ENCODE measurements at regions not wholly inside any gene's neighbourhood (a gene's known extent, or its start where the extent isn't known, plus 50 kb on each side); places are given as distances from the start of the nearest gene placed in this dataset.

DNA sequence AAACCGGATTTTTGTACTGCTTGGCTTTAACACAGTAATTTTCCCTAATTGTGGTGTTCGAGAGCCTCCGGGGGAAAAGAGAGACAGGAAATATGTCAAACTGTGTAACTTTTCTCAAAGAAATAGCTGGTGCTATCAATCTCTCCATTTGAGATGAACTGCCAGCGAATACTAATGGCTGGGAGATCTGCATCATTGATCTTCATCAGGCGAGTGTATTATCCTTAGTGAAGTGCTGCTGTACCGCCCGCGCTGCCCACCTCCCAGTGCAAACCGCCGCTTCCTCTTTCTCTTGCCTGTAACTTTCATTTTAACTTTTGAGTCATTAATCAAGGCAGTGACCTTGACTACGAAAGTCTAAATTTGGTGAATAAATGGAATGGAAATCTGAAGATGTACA is 246.1 kb upstream of the ST6GAL2 start:
- Histone ChIP-seq H2BK20ac (ENCODE audit: low read depth, low read length, poor library complexity, severe bottlenecking) (no peak overlapping the region), H3K9me3 (ENCODE audit: control insufficient read depth, low read depth, low read length) (no peaks in the 10 kb centered on the region), H3K27me3 (ENCODE audit: insufficient read depth, low read length) (no peaks in the 10 kb centered on the region), H3K4me2 (ENCODE audit: insufficient read depth, insufficient read length, low read length) (no peak overlapping the region), H3K79me1 (ENCODE audit: insufficient read depth, low read depth, low read length, poor library complexity, severe bottlenecking) (no peaks in the 10 kb centered on the region), H2AFZ (ENCODE audit: low read length) (no peak overlapping the region), H4K20me1 (ENCODE audit: control insufficient read depth, insufficient read depth, insufficient read length) (no peaks in the 10 kb centered on the region), H3K4ac (ENCODE audit: low read depth, low read length) (no peak overlapping the region), H2BK5ac (ENCODE audit: insufficient read length, low read length) (no peak overlapping the region), H3K27ac (ENCODE audit: insufficient read length, low read depth, low read length) (no peak overlapping the region), H3K56ac (ENCODE audit: insufficient read length, low read depth, low read length) (no peak overlapping the region), H3K79me2 (ENCODE audit: insufficient read depth, low read length) (no peaks in the 10 kb centered on the region), H4K91ac (ENCODE audit: insufficient read length, low read depth, low read length) (no peak overlapping the region), H3T11ph (ENCODE audit: low read length) (no peak overlapping the region), H2BK15ac (ENCODE audit: low read depth, low read length) (no peak overlapping the region), H2BK12ac (ENCODE audit: insufficient read length, low read depth, low read length) (no peak overlapping the region), H3K18ac (ENCODE audit: insufficient read length, low read depth, low read length) (no peak overlapping the region), H2BK120ac (ENCODE audit: low read depth, low read length, poor library complexity, severe bottlenecking) (no peak overlapping the region), H3K9ac (ENCODE audit: extremely low read depth, insufficient read length, low read length) (no peak overlapping the region), H3K4me1 (ENCODE audit: insufficient read depth, low read length) (no peaks in the 10 kb centered on the region), H4K5ac (ENCODE audit: insufficient read length, low read depth, low read length) (no peak overlapping the region), H3K14ac (ENCODE audit: insufficient read depth, low read length) (no peak overlapping the region), H4K8ac (replicated peaks; ENCODE audit: insufficient read length, low read depth, low read length) (no peak overlapping the region), H3K23ac (ENCODE audit: insufficient read length, low read depth, low read length) (no peak overlapping the region), H2AK5ac (ENCODE audit: insufficient read length, low read length) (no peak overlapping the region), H3K23me2 (ENCODE audit: insufficient read length, low read depth, low read length, poor library complexity, severe bottlenecking) (peaks cover 2% of the 10 kb centered on the region)
- WGBS (ENCODE audit: extremely low coverage, insufficient read length, low lambda C conversion rate): no CpG with 5 or more reads among the region's 11 CpGs
- Mint-ChIP-seq H3K4me3 (no peak overlapping the region), H3K4me1 (no peaks in the 10 kb centered on the region), H3K27ac (no peak overlapping the region), H3K36me3 (ENCODE audit: insufficient read depth in 1 of 3, low read depth in 3 of 3) (no peaks in the 10 kb centered on the region), H3K9me3 (no peaks in the 10 kb centered on the region), H3K27me3 (ENCODE audit: low read depth) (no peaks in the 10 kb centered on the region)
- TF ChIP-seq, protein P1, sequence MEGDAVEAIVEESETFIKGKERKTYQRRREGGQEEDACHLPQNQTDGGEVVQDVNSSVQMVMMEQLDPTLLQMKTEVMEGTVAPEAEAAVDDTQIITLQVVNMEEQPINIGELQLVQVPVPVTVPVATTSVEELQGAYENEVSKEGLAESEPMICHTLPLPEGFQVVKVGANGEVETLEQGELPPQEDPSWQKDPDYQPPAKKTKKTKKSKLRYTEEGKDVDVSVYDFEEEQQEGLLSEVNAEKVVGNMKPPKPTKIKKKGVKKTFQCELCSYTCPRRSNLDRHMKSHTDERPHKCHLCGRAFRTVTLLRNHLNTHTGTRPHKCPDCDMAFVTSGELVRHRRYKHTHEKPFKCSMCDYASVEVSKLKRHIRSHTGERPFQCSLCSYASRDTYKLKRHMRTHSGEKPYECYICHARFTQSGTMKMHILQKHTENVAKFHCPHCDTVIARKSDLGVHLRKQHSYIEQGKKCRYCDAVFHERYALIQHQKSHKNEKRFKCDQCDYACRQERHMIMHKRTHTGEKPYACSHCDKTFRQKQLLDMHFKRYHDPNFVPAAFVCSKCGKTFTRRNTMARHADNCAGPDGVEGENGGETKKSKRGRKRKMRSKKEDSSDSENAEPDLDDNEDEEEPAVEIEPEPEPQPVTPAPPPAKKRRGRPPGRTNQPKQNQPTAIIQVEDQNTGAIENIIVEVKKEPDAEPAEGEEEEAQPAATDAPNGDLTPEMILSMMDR (conservative IDR thresholded peaks at IDR 0.05): no peak
- no peak for DNase-seq

All from H9 (cell line).